Calu3 (cell line): ENCODE measurements at regions not wholly inside any gene's neighbourhood (a gene's known extent, or its start where the extent isn't known, plus 50 kb on each side); places are given as distances from the start of the nearest gene placed in this dataset.

Source experiments
- BruUV-seq: library from RNA; stranded (reverse); fragments of 400-500 nt; replicated peaks from 2 replicates; lab custom pipeline; 2021; lab: Mats Ljungman, UMichigan
- CTCF ChIA-PET: fragments of 300-600 bp; sonication (Branson Sonifier 250); formaldehyde crosslinking; loops from one replicate; lab custom pipeline; 2022; ENCODE audit warnings: antibody characterized with exemption; lab: Charles Lee
- DNase-seq: peaks from one replicate; pipeline ENCODE4 v3.0.0; 2022
- H3K27ac Mint-ChIP-seq: one replicate; pipeline ENCODE4 v1.8.0; 2022; ENCODE audit warnings: mixed read lengths; ENCODE audit not compliant: unreplicated experiment
- H3K27me3 Mint-ChIP-seq: one replicate; pipeline ENCODE4 v1.8.0; 2022; ENCODE audit warnings: mixed read lengths; ENCODE audit not compliant: unreplicated experiment
- H3K36me3 Mint-ChIP-seq: one replicate; pipeline ENCODE4 v1.8.0; 2022; ENCODE audit warnings: mild to moderate bottlenecking, moderate library complexity, mixed read lengths; ENCODE audit not compliant: insufficient read depth, unreplicated experiment
- H3K4me1 Mint-ChIP-seq: one replicate; pipeline ENCODE4 v1.8.0; 2022; ENCODE audit warnings: mild to moderate bottlenecking, low read depth, mixed read lengths; ENCODE audit not compliant: unreplicated experiment
- H3K4me3 Mint-ChIP-seq: one replicate; pipeline ENCODE4 v1.8.0; 2022; ENCODE audit warnings: mild to moderate bottlenecking, low read depth, moderate library complexity, mixed read lengths; ENCODE audit not compliant: unreplicated experiment
- H3K9me3 Mint-ChIP-seq: one replicate; pipeline ENCODE4 v1.8.0; 2022; ENCODE audit warnings: low read depth, mixed read lengths; ENCODE audit not compliant: unreplicated experiment
- CTCF ChIP-seq: fragments of 200-600 bp; IDR thresholded peaks from one replicate; pipeline ENCODE4 v1.8.0; 2022; ENCODE audit warnings: antibody characterized with exemption; ENCODE audit not compliant: unreplicated experiment
- intact Hi-C: fragments of 100-400 bp; cut with micrococcal nuclease; formaldehyde crosslinking; loops from one replicate; pipeline ENCODE4 v1.10.0; 2022; ENCODE audit not compliant: unreplicated experiment

GRCh38 chr10:128873411-128874054 is 593.5 kb upstream of the MGMT start:
- Mint-ChIP-seq H3K4me3 (no peak overlapping the region), H3K27ac (no peak overlapping the region), H3K9me3 (peaks cover 15% of the 10 kb centered on the region), H3K27me3 (no peaks in the 10 kb centered on the region), H3K36me3 (no peaks in the 10 kb centered on the region), H3K4me1 (no peaks in the 10 kb centered on the region)
- CTCF ChIA-PET, result no interaction called here
- intact Hi-C loops, result no loop called here
- no peak for TF ChIP-seq CTCF
- DNase-seq, result no peak
- no TSS peak for BruUV-seq

DNA sequence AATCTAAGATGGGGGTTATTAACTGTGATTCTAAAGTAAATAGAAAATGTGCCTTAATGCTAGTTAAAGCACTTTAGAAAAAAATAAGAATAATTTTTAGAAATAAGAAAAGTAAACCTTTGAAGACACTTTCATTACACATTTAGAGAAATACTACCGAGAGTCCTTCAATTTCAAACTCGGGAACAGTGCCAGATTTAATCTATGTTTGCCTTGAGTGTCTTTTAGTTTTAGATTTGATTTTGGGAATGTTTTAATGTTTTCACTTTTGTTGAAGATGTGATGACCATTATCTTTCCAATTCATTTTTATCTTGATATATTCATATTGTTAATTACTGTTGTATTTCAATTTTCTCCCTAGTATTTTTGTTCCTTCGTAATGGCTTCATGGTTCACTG is 592.7 kb upstream of the MGMT start:
- Mint-ChIP-seq H3K4me3 (no peak overlapping the region), H3K4me1 (no peaks in the 10 kb centered on the region), H3K9me3 (peaks cover 18% of the 10 kb centered on the region), H3K27ac (no peak overlapping the region), H3K36me3 (no peaks in the 10 kb centered on the region), H3K27me3 (no peaks in the 10 kb centered on the region)
- CTCF ChIA-PET, result no interaction called here
- intact Hi-C loops, result no loop called here
- BruUV-seq, result no TSS peak
- no peak for DNase-seq
- no peak for TF ChIP-seq CTCF

GRCh38 chr10:128875030-128875744 is 591.9 kb upstream of the MGMT start:
- H3K9me3 Mint-ChIP-seq, result peaks cover 19% of the 10 kb centered on the region
- intact Hi-C loops, result no loop called here
- H3K4me3 Mint-ChIP-seq, result no peak overlapping the region
- no TSS peak for BruUV-seq
- TF ChIP-seq CTCF, result no peak
- H3K36me3 Mint-ChIP-seq, result no peaks in the 10 kb centered on the region
- CTCF ChIA-PET, result no interaction called here
- no peak overlapping the region for H3K27ac Mint-ChIP-seq
- no peaks in the 10 kb centered on the region for H3K4me1 Mint-ChIP-seq
- no peak for DNase-seq
- H3K27me3 Mint-ChIP-seq, result no peaks in the 10 kb centered on the region

- intact Hi-C loops, result no loop called here
- Mint-ChIP-seq H3K27ac (no peak overlapping the region), H3K36me3 (no peaks in the 10 kb centered on the region), H3K27me3 (no peaks in the 10 kb centered on the region), H3K9me3 (peaks cover 20% of the 10 kb centered on the region), H3K4me3 (no peak overlapping the region), H3K4me1 (no peaks in the 10 kb centered on the region)
- no peak for TF ChIP-seq CTCF
- no TSS peak for BruUV-seq
- CTCF ChIA-PET, result no interaction called here
- no peak for DNase-seq
Observed at GRCh38 chr10:128875956-128876736, 590.9 kb upstream of the MGMT start.
